Neural cell (in vitro differentiated cells): ENCODE measurements at regions not wholly inside any gene's neighbourhood (a gene's known extent, or its start where the extent isn't known, plus 50 kb on each side); places are given as distances from the start of the nearest gene placed in this dataset.

Source experiments
- H2AFZ ChIP-seq: fragments of 200-600, 300-800 bp; sonication (generic), shearing (Covaris generic); 2 replicates; pipeline ENCODE4 v1.6.0; 2014; ENCODE audit warnings: low read depth, mild to moderate bottlenecking, antibody characterized with exemption, low read length, moderate library complexity
- H3F3A ChIP-seq: fragments of 200-600 bp; shearing (Covaris generic); 2 replicates; pipeline ENCODE4 v1.6.1; 2016; ENCODE audit warnings: mild to moderate bottlenecking, moderate library complexity, mixed read lengths, antibody characterized with exemption, low read length; ENCODE audit not compliant: insufficient read depth, poor library complexity, severe bottlenecking
- H3K27ac ChIP-seq: fragments of 200-600, 300-800 bp; sonication (generic), shearing (Covaris generic); 2 replicates; pipeline ENCODE4 v1.5.1; 2014; ENCODE audit warnings: mild to moderate bottlenecking, low read length, moderate library complexity
- H3K27me3 ChIP-seq: fragments of 300-800, 200-600 bp; sonication (generic), shearing (Covaris generic); 2 replicates; pipeline ENCODE4 v1.6.0; 2014; ENCODE audit warnings: mild to moderate bottlenecking, low read depth, low read length, moderate library complexity; ENCODE audit not compliant: insufficient read depth
- H3K36me3 ChIP-seq: fragments of 300-800, 200-600 bp; sonication (generic), shearing (Covaris generic); 2 replicates; pipeline ENCODE4 v1.5.1; 2014; ENCODE audit warnings: mild to moderate bottlenecking, antibody characterized with exemption, low read length, moderate library complexity; ENCODE audit not compliant: insufficient read depth
- H3K4me2 ChIP-seq: fragments of 300-800, 200-600 bp; sonication (generic), shearing (Covaris generic); 2 replicates; pipeline ENCODE4 v1.6.0; 2014; ENCODE audit warnings: mild to moderate bottlenecking, low read length
- H3K4me3 ChIP-seq: fragments of 300-800, 200-600 bp; sonication (generic), shearing (Covaris generic); 2 replicates; pipeline ENCODE4 v1.5.1; 2014; ENCODE audit warnings: mild to moderate bottlenecking, low read length, moderate library complexity
- H3K79me2 ChIP-seq: fragments of 200-600 bp; shearing (Covaris generic); replicated peaks from 2 replicates; pipeline ENCODE4 v1.6.0; 2014; ENCODE audit warnings: mild to moderate bottlenecking, low read length, moderate library complexity; ENCODE audit not compliant: insufficient read depth
- H3K9ac ChIP-seq: fragments of 300-800, 200-600 bp; sonication (generic), shearing (Covaris generic); 2 replicates; pipeline ENCODE4 v1.6.1; 2016; ENCODE audit warnings: mild to moderate bottlenecking, low read length, mixed read lengths
- H3K9me2 ChIP-seq: fragments of 200-600 bp; shearing (Covaris generic); 2 replicates; pipeline ENCODE4 v1.6.1; 2016; ENCODE audit warnings: mild to moderate bottlenecking, low read length, mixed read lengths; ENCODE audit not compliant: insufficient read depth
- H3K9me3 ChIP-seq: fragments of 200-600, 300-800 bp; sonication (generic), shearing (Covaris generic); 2 replicates; pipeline ENCODE4 v1.6.1; 2016; ENCODE audit warnings: mild to moderate bottlenecking, mixed run types, low read length, moderate library complexity, mixed read lengths
- H4K20me1 ChIP-seq: fragments of 200-600 bp; shearing (Covaris generic); 2 replicates; pipeline ENCODE4 v1.6.1; 2016; ENCODE audit warnings: mild to moderate bottlenecking, mixed run types; ENCODE audit not compliant: insufficient read depth
- CTCF ChIP-seq: fragments of 450-650 bp; IDR thresholded peaks from 2 replicates; pipeline ENCODE4 v1.5.1; 2014; ENCODE audit warnings: antibody characterized with exemption, mild to moderate bottlenecking, moderate library complexity; ENCODE audit not compliant: poor library complexity, severe bottlenecking
- EP300 ChIP-seq: fragments of 450-650 bp; conservative IDR thresholded peaks from 2 replicates; pipeline ENCODE4 v1.6.1; 2014; ENCODE audit warnings: antibody characterized with exemption, mild to moderate bottlenecking, moderate library complexity; ENCODE audit not compliant: poor library complexity, severe bottlenecking
- EZH2 ChIP-seq: fragments of 200-600, 300-800 bp; shearing (Covaris generic), sonication (generic); IDR thresholded peaks from 2 replicates; pipeline ENCODE4 v1.6.1; 2014; ENCODE audit warnings: antibody characterized with exemption, low read length, borderline replicate concordance, mild to moderate bottlenecking; ENCODE audit not compliant: insufficient read depth, poor library complexity, severe bottlenecking
- MXI1 ChIP-seq: fragments of 450-650 bp; conservative IDR thresholded peaks from 2 replicates; pipeline ENCODE4 v1.6.1; 2014; ENCODE audit warnings: antibody characterized with exemption, mild to moderate bottlenecking; ENCODE audit not compliant: poor library complexity, severe bottlenecking
- POLR2AphosphoS5 ChIP-seq: IDR thresholded peaks from 2 replicates; pipeline ENCODE4 v1.6.1; 2012
- RAD21 ChIP-seq: fragments of 450-650 bp; conservative IDR thresholded peaks from 2 replicates; pipeline ENCODE4 v1.6.1; 2014; ENCODE audit warnings: antibody characterized with exemption, mild to moderate bottlenecking, moderate library complexity
- REST ChIP-seq: IDR thresholded peaks from 2 replicates; pipeline ENCODE4 v1.6.1; 2012; ENCODE audit warnings: borderline replicate concordance
- SMC3 ChIP-seq: fragments of 450-650 bp; conservative IDR thresholded peaks from 2 replicates; pipeline ENCODE4 v1.6.1; 2014; ENCODE audit warnings: antibody characterized with exemption, mild to moderate bottlenecking, moderate library complexity; ENCODE audit not compliant: poor library complexity
- TAF1 ChIP-seq: IDR thresholded peaks from 2 replicates; pipeline ENCODE4 v1.6.1; 2012; ENCODE audit warnings: low read depth

- TF ChIP-seq SMC3 (no peak), EP300 (no peak)
Measured at GRCh38 chr2:161061786-161062185, 98.4 kb upstream of the TANK start (continued).

- Histone ChIP-seq H3K36me3 (no peaks in the 10 kb centered on the region), H3K4me3 (peak overlapping the region; percentile 17), H3K9me2 (no peaks in the 10 kb centered on the region), H3K27me3 (no peaks in the 10 kb centered on the region), H3F3A (no peaks in the 10 kb centered on the region), H3K79me2 (no peaks in the 10 kb centered on the region), H3K9me3 (no peaks in the 10 kb centered on the region), H3K4me2 (no peak overlapping the region), H3K9ac (no peak overlapping the region), H3K27ac (no peak overlapping the region), H2AFZ (no peak overlapping the region), H4K20me1 (no peaks in the 10 kb centered on the region)
- TF ChIP-seq MXI1 (no peak), RAD21 (peak; percentile 86), EP300 (peak; percentile 22), REST (no peak), TAF1 (no peak), POLR2AphosphoS5 (no peak), EZH2 (no peak), SMC3 (peak; percentile 88), CTCF (peak; percentile 93)
Measured at GRCh38 chr2:161063157-161063945, 96.9 kb upstream of the TANK start.

GRCh38 chr2:161063946-161064306, 96.3 kb upstream of the TANK start:
- Histone ChIP-seq H3F3A (no peaks in the 10 kb centered on the region), H4K20me1 (no peaks in the 10 kb centered on the region), H3K27me3 (no peaks in the 10 kb centered on the region), H3K4me3 (no peak overlapping the region), H3K27ac (no peak overlapping the region), H3K9ac (no peak overlapping the region), H3K9me3 (no peaks in the 10 kb centered on the region), H3K79me2 (no peaks in the 10 kb centered on the region), H3K9me2 (no peaks in the 10 kb centered on the region), H3K36me3 (no peaks in the 10 kb centered on the region), H2AFZ (no peak overlapping the region), H3K4me2 (no peak overlapping the region)
- TF ChIP-seq REST: no peak
- no peak for TF ChIP-seq TAF1
- no peak for TF ChIP-seq POLR2AphosphoS5
- no peak for TF ChIP-seq EZH2
- TF ChIP-seq MXI1: no peak
- no peak for TF ChIP-seq EP300
- TF ChIP-seq CTCF: no peak
- no peak for TF ChIP-seq SMC3
